ENCODE measurements at regions not wholly inside any gene's neighbourhood (a gene's known extent, or its start where the extent isn't known, plus 50 kb on each side); places are given as distances from the start of the nearest gene placed in this dataset.

DNA sequence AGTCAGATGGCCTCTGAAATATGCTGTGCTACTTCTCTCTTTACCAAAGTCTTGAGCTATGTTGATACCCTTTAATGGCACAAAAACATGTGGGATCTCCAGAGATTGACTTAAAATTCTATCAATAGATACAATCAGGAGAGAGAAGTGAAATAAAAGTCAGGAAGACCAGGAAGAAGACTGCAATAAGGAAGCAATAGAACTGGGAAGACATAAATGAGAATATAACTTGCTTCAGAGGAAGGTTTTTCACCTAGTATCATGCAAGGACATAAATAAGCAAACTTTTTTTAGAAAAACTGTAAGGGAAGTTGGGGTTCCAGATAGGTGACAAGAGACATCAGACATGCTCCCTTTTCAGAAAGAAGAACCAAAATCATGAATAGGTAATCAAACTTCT, 227.3 kb downstream of the XPNPEP1 start:
- no peak overlapping the region for H3K4me2 ChIP-seq (ENCODE audit: low read length)
- no peak overlapping the region for H3K27ac ChIP-seq (ENCODE audit: low read length)
- no peak overlapping the region for H2AFZ ChIP-seq (ENCODE audit: low read depth, low read length)
- no peak overlapping the region for H3K9ac ChIP-seq (ENCODE audit: low read length)
- H3K9me2 ChIP-seq (ENCODE audit: insufficient read depth, low read length) = no peaks in the 10 kb centered on the region
- no peaks in the 10 kb centered on the region for H3K79me2 ChIP-seq (replicated peaks; ENCODE audit: insufficient read depth, low read length)
- no peaks in the 10 kb centered on the region for H3F3A ChIP-seq (ENCODE audit: insufficient read depth, low read length, poor library complexity, severe bottlenecking)
- H3K27me3 ChIP-seq (ENCODE audit: insufficient read depth, low read depth, low read length) = no peaks in the 10 kb centered on the region
- H3K4me3 ChIP-seq (ENCODE audit: low read length) = no peak overlapping the region
- H3K9me3 ChIP-seq (ENCODE audit: low read length) = no peaks in the 10 kb centered on the region
- no peaks in the 10 kb centered on the region for H4K20me1 ChIP-seq (ENCODE audit: insufficient read depth)
- TF ChIP-seq EP300 (conservative IDR thresholded peaks at IDR 0.05; ENCODE audit: poor library complexity, severe bottlenecking) (no peak), MXI1 (conservative IDR thresholded peaks at IDR 0.05; ENCODE audit: poor library complexity, severe bottlenecking) (no peak), POLR2AphosphoS5 (IDR thresholded peaks at IDR 0.05) (no peak)
- no peaks in the 10 kb centered on the region for H3K36me3 ChIP-seq (ENCODE audit: insufficient read depth, low read length)

DNA sequence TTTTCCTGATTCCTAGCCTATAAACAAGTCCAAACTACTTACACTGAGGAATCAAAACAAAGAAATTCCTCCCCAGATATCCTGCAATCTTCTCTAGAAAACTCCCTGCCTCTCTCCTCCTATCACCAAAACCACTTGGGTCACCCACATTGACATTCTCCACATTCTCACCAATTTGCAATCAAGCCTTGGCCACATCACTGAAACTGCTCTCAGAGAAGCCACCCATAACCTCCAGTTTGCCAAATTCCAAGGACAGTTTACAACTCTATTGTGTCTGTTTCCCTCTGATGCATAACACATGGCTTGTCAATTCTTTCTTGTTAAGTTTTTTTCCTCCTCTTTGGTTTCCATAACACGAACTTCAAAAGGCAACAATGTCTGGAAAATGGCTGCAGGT, 233.5 kb downstream of the XPNPEP1 start:
- TF ChIP-seq, protein P1, sequence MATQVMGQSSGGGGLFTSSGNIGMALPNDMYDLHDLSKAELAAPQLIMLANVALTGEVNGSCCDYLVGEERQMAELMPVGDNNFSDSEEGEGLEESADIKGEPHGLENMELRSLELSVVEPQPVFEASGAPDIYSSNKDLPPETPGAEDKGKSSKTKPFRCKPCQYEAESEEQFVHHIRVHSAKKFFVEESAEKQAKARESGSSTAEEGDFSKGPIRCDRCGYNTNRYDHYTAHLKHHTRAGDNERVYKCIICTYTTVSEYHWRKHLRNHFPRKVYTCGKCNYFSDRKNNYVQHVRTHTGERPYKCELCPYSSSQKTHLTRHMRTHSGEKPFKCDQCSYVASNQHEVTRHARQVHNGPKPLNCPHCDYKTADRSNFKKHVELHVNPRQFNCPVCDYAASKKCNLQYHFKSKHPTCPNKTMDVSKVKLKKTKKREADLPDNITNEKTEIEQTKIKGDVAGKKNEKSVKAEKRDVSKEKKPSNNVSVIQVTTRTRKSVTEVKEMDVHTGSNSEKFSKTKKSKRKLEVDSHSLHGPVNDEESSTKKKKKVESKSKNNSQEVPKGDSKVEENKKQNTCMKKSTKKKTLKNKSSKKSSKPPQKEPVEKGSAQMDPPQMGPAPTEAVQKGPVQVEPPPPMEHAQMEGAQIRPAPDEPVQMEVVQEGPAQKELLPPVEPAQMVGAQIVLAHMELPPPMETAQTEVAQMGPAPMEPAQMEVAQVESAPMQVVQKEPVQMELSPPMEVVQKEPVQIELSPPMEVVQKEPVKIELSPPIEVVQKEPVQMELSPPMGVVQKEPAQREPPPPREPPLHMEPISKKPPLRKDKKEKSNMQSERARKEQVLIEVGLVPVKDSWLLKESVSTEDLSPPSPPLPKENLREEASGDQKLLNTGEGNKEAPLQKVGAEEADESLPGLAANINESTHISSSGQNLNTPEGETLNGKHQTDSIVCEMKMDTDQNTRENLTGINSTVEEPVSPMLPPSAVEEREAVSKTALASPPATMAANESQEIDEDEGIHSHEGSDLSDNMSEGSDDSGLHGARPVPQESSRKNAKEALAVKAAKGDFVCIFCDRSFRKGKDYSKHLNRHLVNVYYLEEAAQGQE (IDR thresholded peaks at IDR 0.05; ENCODE audit: borderline replicate concordance) = no peak
- no peak for TF ChIP-seq TAF1 (IDR thresholded peaks at IDR 0.05; ENCODE audit: low read depth)
- no peak for TF ChIP-seq MXI1 (conservative IDR thresholded peaks at IDR 0.05; ENCODE audit: poor library complexity, severe bottlenecking)
- TF ChIP-seq, protein P2, sequence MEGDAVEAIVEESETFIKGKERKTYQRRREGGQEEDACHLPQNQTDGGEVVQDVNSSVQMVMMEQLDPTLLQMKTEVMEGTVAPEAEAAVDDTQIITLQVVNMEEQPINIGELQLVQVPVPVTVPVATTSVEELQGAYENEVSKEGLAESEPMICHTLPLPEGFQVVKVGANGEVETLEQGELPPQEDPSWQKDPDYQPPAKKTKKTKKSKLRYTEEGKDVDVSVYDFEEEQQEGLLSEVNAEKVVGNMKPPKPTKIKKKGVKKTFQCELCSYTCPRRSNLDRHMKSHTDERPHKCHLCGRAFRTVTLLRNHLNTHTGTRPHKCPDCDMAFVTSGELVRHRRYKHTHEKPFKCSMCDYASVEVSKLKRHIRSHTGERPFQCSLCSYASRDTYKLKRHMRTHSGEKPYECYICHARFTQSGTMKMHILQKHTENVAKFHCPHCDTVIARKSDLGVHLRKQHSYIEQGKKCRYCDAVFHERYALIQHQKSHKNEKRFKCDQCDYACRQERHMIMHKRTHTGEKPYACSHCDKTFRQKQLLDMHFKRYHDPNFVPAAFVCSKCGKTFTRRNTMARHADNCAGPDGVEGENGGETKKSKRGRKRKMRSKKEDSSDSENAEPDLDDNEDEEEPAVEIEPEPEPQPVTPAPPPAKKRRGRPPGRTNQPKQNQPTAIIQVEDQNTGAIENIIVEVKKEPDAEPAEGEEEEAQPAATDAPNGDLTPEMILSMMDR (IDR thresholded peaks at IDR 0.05; ENCODE audit: poor library complexity, severe bottlenecking) = no peak
- TF ChIP-seq RAD21 (conservative IDR thresholded peaks at IDR 0.05) = no peak
- no peak for TF ChIP-seq EP300 (conservative IDR thresholded peaks at IDR 0.05; ENCODE audit: poor library complexity, severe bottlenecking)
- no peak for TF ChIP-seq SMC3 (conservative IDR thresholded peaks at IDR 0.05; ENCODE audit: poor library complexity)
- TF ChIP-seq POLR2AphosphoS5 (IDR thresholded peaks at IDR 0.05) = no peak
- no peaks in the 10 kb centered on the region for H4K20me1 ChIP-seq (ENCODE audit: insufficient read depth)
- no peaks in the 10 kb centered on the region for H3K79me2 ChIP-seq (replicated peaks; ENCODE audit: insufficient read depth, low read length)
- no peaks in the 10 kb centered on the region for H3K9me2 ChIP-seq (ENCODE audit: insufficient read depth, low read length)
- no peaks in the 10 kb centered on the region for H3K36me3 ChIP-seq (ENCODE audit: insufficient read depth, low read length)
- H3K27ac ChIP-seq (ENCODE audit: low read length) = no peak overlapping the region
- H3K27me3 ChIP-seq (ENCODE audit: insufficient read depth, low read depth, low read length) = no peaks in the 10 kb centered on the region
- H3F3A ChIP-seq (ENCODE audit: insufficient read depth, low read length, poor library complexity, severe bottlenecking) = no peaks in the 10 kb centered on the region
- no peak overlapping the region for H2AFZ ChIP-seq (ENCODE audit: low read depth, low read length)
- no peak overlapping the region for H3K4me2 ChIP-seq (ENCODE audit: low read length)
- no peak overlapping the region for H3K4me3 ChIP-seq (ENCODE audit: low read length)
- no peaks in the 10 kb centered on the region for H3K9me3 ChIP-seq (ENCODE audit: low read length)
- no peak overlapping the region for H3K9ac ChIP-seq (ENCODE audit: low read length)

DNA sequence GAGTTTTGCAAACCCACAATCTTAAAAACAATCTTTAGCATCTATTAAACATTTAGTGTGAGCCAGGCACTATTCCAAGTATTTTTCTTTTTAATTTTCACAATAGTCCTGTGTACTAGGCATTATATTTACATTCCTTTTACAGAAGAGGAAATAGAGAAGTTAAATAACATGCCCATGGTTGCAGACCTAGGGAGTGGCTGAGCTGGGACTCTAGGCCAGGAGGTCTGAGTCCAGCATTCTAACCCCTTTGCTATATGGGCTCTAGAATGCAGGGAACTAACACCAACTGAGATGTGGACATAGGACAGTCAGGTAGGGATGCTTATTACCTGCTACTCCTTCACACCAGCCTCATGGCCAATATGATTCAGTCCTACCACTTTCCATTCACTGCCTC, 243.8 kb downstream of the XPNPEP1 start:
- Histone ChIP-seq H3K27ac (ENCODE audit: low read length) (no peak overlapping the region), H3K36me3 (ENCODE audit: insufficient read depth, low read length) (no peaks in the 10 kb centered on the region), H3K79me2 (replicated peaks; ENCODE audit: insufficient read depth, low read length) (no peaks in the 10 kb centered on the region), H4K20me1 (ENCODE audit: insufficient read depth) (no peaks in the 10 kb centered on the region), H2AFZ (ENCODE audit: low read depth, low read length) (no peak overlapping the region), H3K9ac (ENCODE audit: low read length) (no peak overlapping the region), H3K4me2 (ENCODE audit: low read length) (no peak overlapping the region), H3K27me3 (ENCODE audit: insufficient read depth, low read depth, low read length) (no peaks in the 10 kb centered on the region), H3K9me2 (ENCODE audit: insufficient read depth, low read length) (no peaks in the 10 kb centered on the region), H3K9me3 (ENCODE audit: low read length) (no peaks in the 10 kb centered on the region), H3K4me3 (ENCODE audit: low read length) (no peak overlapping the region), H3F3A (ENCODE audit: insufficient read depth, low read length, poor library complexity, severe bottlenecking) (no peaks in the 10 kb centered on the region)
- TF ChIP-seq SMC3 (conservative IDR thresholded peaks at IDR 0.05; ENCODE audit: poor library complexity) (no peak), MXI1 (conservative IDR thresholded peaks at IDR 0.05; ENCODE audit: poor library complexity, severe bottlenecking) (no peak), EP300 (conservative IDR thresholded peaks at IDR 0.05; ENCODE audit: poor library complexity, severe bottlenecking) (no peak), RAD21 (conservative IDR thresholded peaks at IDR 0.05) (no peak)
- TF ChIP-seq, protein P1 (IDR thresholded peaks at IDR 0.05; ENCODE audit: borderline replicate concordance) = no peak
